ENCODE measurements at regions not wholly inside any gene's neighbourhood (a gene's known extent, or its start where the extent isn't known, plus 50 kb on each side); places are given as distances from the start of the nearest gene placed in this dataset.

- intact Hi-C loops (cut with micrococcal nuclease): no loop called here
- Mint-ChIP-seq H3K27ac (no peak overlapping the region), H3K4me1 (no peaks in the 10 kb centered on the region), H3K9me3 (peaks cover 5% of the 10 kb centered on the region), H3K36me3 (ENCODE audit: low read depth) (no peaks in the 10 kb centered on the region), H3K4me3 (no peak overlapping the region), H3K27me3 (no peaks in the 10 kb centered on the region)
- DNase-seq: no peak
- CTCF ChIA-PET: no interaction called here
- ATAC-seq (ENCODE audit: low read depth): no peak
- POLR2A ChIA-PET: no interaction called here
- TF ChIP-seq, protein P1, sequence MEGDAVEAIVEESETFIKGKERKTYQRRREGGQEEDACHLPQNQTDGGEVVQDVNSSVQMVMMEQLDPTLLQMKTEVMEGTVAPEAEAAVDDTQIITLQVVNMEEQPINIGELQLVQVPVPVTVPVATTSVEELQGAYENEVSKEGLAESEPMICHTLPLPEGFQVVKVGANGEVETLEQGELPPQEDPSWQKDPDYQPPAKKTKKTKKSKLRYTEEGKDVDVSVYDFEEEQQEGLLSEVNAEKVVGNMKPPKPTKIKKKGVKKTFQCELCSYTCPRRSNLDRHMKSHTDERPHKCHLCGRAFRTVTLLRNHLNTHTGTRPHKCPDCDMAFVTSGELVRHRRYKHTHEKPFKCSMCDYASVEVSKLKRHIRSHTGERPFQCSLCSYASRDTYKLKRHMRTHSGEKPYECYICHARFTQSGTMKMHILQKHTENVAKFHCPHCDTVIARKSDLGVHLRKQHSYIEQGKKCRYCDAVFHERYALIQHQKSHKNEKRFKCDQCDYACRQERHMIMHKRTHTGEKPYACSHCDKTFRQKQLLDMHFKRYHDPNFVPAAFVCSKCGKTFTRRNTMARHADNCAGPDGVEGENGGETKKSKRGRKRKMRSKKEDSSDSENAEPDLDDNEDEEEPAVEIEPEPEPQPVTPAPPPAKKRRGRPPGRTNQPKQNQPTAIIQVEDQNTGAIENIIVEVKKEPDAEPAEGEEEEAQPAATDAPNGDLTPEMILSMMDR (IDR thresholded peaks at IDR 0.05): no peak
These were observed 886.1 kb upstream of the MIR17HG start for GRCh38 chr13:90461398-90461797.

DNA sequence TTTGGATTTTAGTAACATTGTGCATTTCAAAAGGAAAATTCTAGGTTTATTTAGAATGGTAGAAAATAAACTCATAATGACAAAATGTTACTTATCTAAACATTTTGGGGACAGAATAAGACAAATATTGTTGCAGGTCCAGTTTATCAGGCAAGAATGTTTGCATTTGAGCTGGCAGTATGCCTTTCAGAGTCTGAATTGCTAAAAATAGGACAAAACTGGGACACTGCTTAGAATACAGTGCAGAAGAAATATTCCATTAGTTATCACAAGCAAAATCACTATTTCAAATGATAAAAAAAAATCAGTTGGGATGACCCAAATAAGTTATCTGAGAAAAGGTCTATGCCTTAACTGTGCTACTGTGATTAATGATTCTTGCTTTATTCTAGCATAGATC is 870.3 kb upstream of the MIR17HG start:
- no peaks in the 10 kb centered on the region for H3K4me1 Mint-ChIP-seq
- intact Hi-C loops (cut with micrococcal nuclease): no loop called here
- DNase-seq: no peak
- H3K36me3 Mint-ChIP-seq (ENCODE audit: low read depth): no peaks in the 10 kb centered on the region
- TF ChIP-seq, protein P1 (IDR thresholded peaks at IDR 0.05): no peak
- no peak overlapping the region for H3K4me3 Mint-ChIP-seq
- ChIA-PET CTCF (no interaction called here), POLR2A (no interaction called here)
- no peak for ATAC-seq (ENCODE audit: low read depth)
- H3K27me3 Mint-ChIP-seq: no peaks in the 10 kb centered on the region
- H3K9me3 Mint-ChIP-seq: peaks cover 19% of the 10 kb centered on the region
- no peak overlapping the region for H3K27ac Mint-ChIP-seq

- ATAC-seq (ENCODE audit: low read depth): no peak
- ChIA-PET CTCF (no interaction called here), POLR2A (no interaction called here)
- no peaks in the 10 kb centered on the region for H3K27me3 Mint-ChIP-seq
- H3K36me3 Mint-ChIP-seq (ENCODE audit: low read depth): no peaks in the 10 kb centered on the region
- no peaks in the 10 kb centered on the region for H3K4me1 Mint-ChIP-seq
- H3K4me3 Mint-ChIP-seq: no peak overlapping the region
- TF ChIP-seq, protein P1 (IDR thresholded peaks at IDR 0.05): no peak
- DNase-seq: no peak
- peaks cover 15% of the 10 kb centered on the region for H3K9me3 Mint-ChIP-seq
- intact Hi-C loops (cut with micrococcal nuclease): no loop called here
- H3K27ac Mint-ChIP-seq: no peak overlapping the region
These were observed 863.6 kb upstream of the MIR17HG start for GRCh38 chr13:90483906-90484305.

DNA sequence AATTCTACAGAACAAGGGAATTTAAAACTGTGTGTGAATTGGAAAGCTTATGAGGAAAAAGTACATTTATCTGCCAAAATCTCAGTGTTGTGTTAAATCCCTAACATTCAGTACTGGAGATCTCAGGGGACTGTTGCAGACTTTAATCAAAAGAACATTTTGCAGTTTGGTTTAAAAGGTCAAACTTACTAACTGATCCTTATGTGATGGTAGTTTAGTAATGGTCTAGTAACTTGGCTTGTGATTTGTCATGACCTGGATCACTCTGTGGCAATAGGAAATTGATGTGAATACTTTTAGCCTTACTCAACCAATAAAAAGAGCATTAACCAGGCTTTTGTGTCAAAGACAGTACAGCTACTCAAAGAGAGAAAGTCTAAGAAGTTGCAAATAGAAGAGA is 862.1 kb upstream of the MIR17HG start:
- DNase-seq: no peak
- no peaks in the 10 kb centered on the region for H3K4me1 Mint-ChIP-seq
- no peak overlapping the region for H3K4me3 Mint-ChIP-seq
- no peaks in the 10 kb centered on the region for H3K36me3 Mint-ChIP-seq (ENCODE audit: low read depth)
- ChIA-PET POLR2A (no interaction called here), CTCF (no interaction called here)
- no peak overlapping the region for H3K27ac Mint-ChIP-seq
- TF ChIP-seq, protein P1 (IDR thresholded peaks at IDR 0.05): no peak
- H3K27me3 Mint-ChIP-seq: no peaks in the 10 kb centered on the region
- intact Hi-C loops (cut with micrococcal nuclease): no loop called here
- no peak for ATAC-seq (ENCODE audit: low read depth)
- peaks cover 15% of the 10 kb centered on the region for H3K9me3 Mint-ChIP-seq

GRCh38 chr13:90492872-90493271 is 854.6 kb upstream of the MIR17HG start:
- DNase-seq (no peak), ATAC-seq (ENCODE audit: low read depth) (no peak)
- TF ChIP-seq, protein P1 (IDR thresholded peaks at IDR 0.05): no peak
- intact Hi-C loops (cut with micrococcal nuclease): no loop called here
- Mint-ChIP-seq H3K27ac (no peak overlapping the region), H3K36me3 (ENCODE audit: low read depth) (no peaks in the 10 kb centered on the region), H3K9me3 (peaks cover 8% of the 10 kb centered on the region), H3K4me3 (no peak overlapping the region), H3K27me3 (no peaks in the 10 kb centered on the region), H3K4me1 (no peaks in the 10 kb centered on the region)
- ChIA-PET CTCF (no interaction called here), POLR2A (no interaction called here)
